SK-N-SH (cell line): ENCODE measurements at regions not wholly inside any gene's neighbourhood (a gene's known extent, or its start where the extent isn't known, plus 50 kb on each side); places are given as distances from the start of the nearest gene placed in this dataset.
A peak's percentile ranks its signal among the peaks of the same experiment; 100 is the strongest.

ENCODE experiments used
- CTCF ChIA-PET: fragments of 300-600, 350-600 bp; formaldehyde crosslinking; extraction: SDS; loops from one replicate; lab custom pipeline; 2021; lab: Yijun Ruan, JAX
- POLR2A ChIA-PET: fragments of 350-600 bp; sonication (Branson Sonifier 250); formaldehyde crosslinking; extraction: SDS; loops from one replicate; lab custom pipeline; 2020; ENCODE audit warnings: antibody characterized with exemption, inconsistent platforms; lab: Yijun Ruan, JAX
- DNase-seq: peaks from one replicate; pipeline ENCODE4 v3.0.0; 2012
- H2AFZ ChIP-seq: fragments of 200-600 bp; sonication (generic); 2 replicates; pipeline ENCODE4 v1.8.1; 2016; ENCODE audit warnings: antibody characterized with exemption, mild to moderate bottlenecking, low read depth
- H3F3A ChIP-seq: fragments of 200-600 bp; sonication (generic); replicated peaks from 2 replicates; pipeline ENCODE3; 2016; ENCODE audit warnings: antibody characterized with exemption, mild to moderate bottlenecking; ENCODE audit not compliant: insufficient read depth
- H3K27ac ChIP-seq, 2 experiments: fragments of 200-500 bp in 1 of 2; fragments of 200-600 bp in 1 of 2; sonication (Bioruptor generic) in 1 of 2; sonication (generic), shearing (Covaris generic) in 1 of 2; 2 replicates each; pipeline versions ENCODE4 v1.5.1 to v1.6.1; 2014 to 2016; ENCODE audit warnings: low read depth in 2 of 2, inconsistent platforms in 1 of 2, low read length in 1 of 2, mild to moderate bottlenecking in 1 of 2, mixed read lengths in 1 of 2
- H3K27me3 ChIP-seq: fragments of 200-600 bp; sonication (generic), shearing (Covaris generic); 2 replicates; pipeline ENCODE4 v1.6.1; 2016; ENCODE audit warnings: mixed run types; ENCODE audit not compliant: insufficient read depth
- H3K36me3 ChIP-seq, 2 experiments: fragments of 200-500 bp in 1 of 2; fragments of 200-600 bp in 1 of 2; sonication (Bioruptor generic) in 1 of 2; sonication (generic) in 1 of 2; replicated peaks in 1 of 2; 2 replicates each; pipeline versions ENCODE3 to v1.5.1; 2014 to 2016; ENCODE audit warnings: low read length in 1 of 2, mild to moderate bottlenecking in 1 of 2; ENCODE audit not compliant: insufficient read depth in 2 of 2, control insufficient read depth in 1 of 2
- H3K4me1 ChIP-seq, 2 experiments: fragments of 200-500 bp in 1 of 2; fragments of 200-600 bp in 1 of 2; sonication (Bioruptor generic) in 1 of 2; sonication (generic), shearing (Covaris generic) in 1 of 2; 2 replicates each; pipeline versions ENCODE4 v1.5.1 to v1.6.1; 2014 to 2016; ENCODE audit warnings: low read depth in 1 of 2, low read length in 1 of 2, mixed run types in 1 of 2; ENCODE audit not compliant: insufficient read depth in 2 of 2, control insufficient read depth in 1 of 2
- H3K4me2 ChIP-seq: fragments of 200-600 bp; sonication (generic), shearing (Covaris generic); 2 replicates; pipeline ENCODE4 v1.6.1; 2017; ENCODE audit warnings: mixed run types
- H3K4me3 ChIP-seq, 2 experiments: fragments of 200-500 bp in 1 of 2; fragments of 200-600 bp in 1 of 2; sonication (Bioruptor generic) in 1 of 2; sonication (generic), shearing (Covaris generic) in 1 of 2; 2 replicates each; pipeline versions ENCODE4 v1.5.1 to v1.8.1; 2014 to 2016; ENCODE audit warnings: low read depth in 2 of 2, inconsistent platforms in 1 of 2, low read length in 1 of 2, mild to moderate bottlenecking in 1 of 2, mixed read lengths in 1 of 2, moderate library complexity in 1 of 2
- H3K79me2 ChIP-seq: fragments of 200-600 bp; sonication (generic); 2 replicates; pipeline ENCODE4 v1.8.1; 2017; ENCODE audit warnings: mild to moderate bottlenecking; ENCODE audit not compliant: insufficient read depth
- H3K9ac ChIP-seq: fragments of 200-600 bp; sonication (generic); 2 replicates; pipeline ENCODE4 v1.6.1; 2017; ENCODE audit warnings: mixed run types
- H3K9me2 ChIP-seq: fragments of 200-600 bp; sonication (generic); 2 replicates; pipeline ENCODE4 v1.6.1; 2017; ENCODE audit warnings: mixed run types
- H3K9me3 ChIP-seq: fragments of 200-600 bp; sonication (generic); 2 replicates; pipeline ENCODE4 v1.6.1; 2017; ENCODE audit warnings: mixed run types, mild to moderate bottlenecking, moderate library complexity
- H4K20me1 ChIP-seq: fragments of 200-600 bp; sonication (generic); 2 replicates; pipeline ENCODE4 v1.6.1; 2017; ENCODE audit warnings: mild to moderate bottlenecking, mixed run types; ENCODE audit not compliant: insufficient read depth
- CHD2 ChIP-seq: fragments of 150-350 bp; IDR thresholded peaks from 2 replicates; pipeline ENCODE4 v1.6.1; 2018; ENCODE audit warnings: low read length; ENCODE audit not compliant: partially characterized antibody
- EZH2phosphoT487 ChIP-seq: fragments of 200-600 bp; sonication (generic); IDR thresholded peaks from 2 replicates; pipeline ENCODE4 v1.6.1; 2017; ENCODE audit warnings: low read depth, mixed run types, mild to moderate bottlenecking, antibody characterized with exemption, moderate library complexity, borderline replicate concordance
- FOSL2 ChIP-seq: IDR thresholded peaks from 2 replicates; pipeline ENCODE4 v1.4.0; 2012; ENCODE audit warnings: low read depth, mild to moderate bottlenecking, moderate library complexity, borderline replicate concordance
- JUND ChIP-seq: IDR thresholded peaks from 2 replicates; pipeline ENCODE4 v1.4.0; 2012
- MEF2A ChIP-seq: IDR thresholded peaks from 2 replicates; pipeline ENCODE4 v1.4.0; 2012; ENCODE audit warnings: low read depth, borderline replicate concordance
- NFIC ChIP-seq: IDR thresholded peaks from 2 replicates; pipeline ENCODE4 v1.4.0; 2012; ENCODE audit warnings: borderline replicate concordance
- POLR2AphosphoS5 ChIP-seq: IDR thresholded peaks from 2 replicates; pipeline ENCODE4 v1.6.1; 2012; ENCODE audit warnings: low read depth, low read length
- RCOR1 ChIP-seq: fragments of 150-350 bp; IDR thresholded peaks from 2 replicates; pipeline ENCODE4 v1.6.1; 2017; ENCODE audit warnings: antibody characterized with exemption, low read length
- REST ChIP-seq: IDR thresholded peaks from 2 replicates; pipeline ENCODE4 v1.6.1; 2012; ENCODE audit warnings: mild to moderate bottlenecking, low read depth, low read length, moderate library complexity
- RXRA ChIP-seq: IDR thresholded peaks from 2 replicates; pipeline ENCODE4 v1.4.0; 2012; ENCODE audit warnings: low read depth, mild to moderate bottlenecking, borderline replicate concordance
- SIN3A ChIP-seq: IDR thresholded peaks from 2 replicates; pipeline ENCODE4 v1.6.1; 2012; ENCODE audit warnings: low read depth, mild to moderate bottlenecking, low read length, moderate library complexity, borderline replicate concordance
- TEAD4 ChIP-seq: IDR thresholded peaks from 2 replicates; pipeline ENCODE4 v1.4.0; 2012; ENCODE audit warnings: mild to moderate bottlenecking, borderline replicate concordance; ENCODE audit not compliant: insufficient read depth
- USF1 ChIP-seq: IDR thresholded peaks from 2 replicates; pipeline ENCODE4 v1.4.0; 2012; ENCODE audit warnings: low read depth, borderline replicate concordance
- YY1 ChIP-seq: IDR thresholded peaks from 2 replicates; pipeline ENCODE4 v1.4.0; 2012; ENCODE audit warnings: low read depth, mild to moderate bottlenecking
- WGBS: methylation state at CpG from one replicate; pipeline ENCODE4 v1.1.6; 2017; ENCODE audit warnings: low lambda C conversion rate; 5-methylcytosine and 5-hydroxymethylcytosine counted together
- TF ChIP-seq, protein P1 (sequence below): IDR thresholded peaks from 2 replicates; pipeline ENCODE4 v1.4.0; 2012; ENCODE audit warnings: low read depth
- TF ChIP-seq, protein P2 (sequence below): IDR thresholded peaks from 2 replicates; pipeline ENCODE4; 2012
- TF ChIP-seq, protein P3 (sequence below): fragments of 150-350 bp; IDR thresholded peaks from 2 replicates; pipeline ENCODE4 v1.6.1; 2016; ENCODE audit warnings: mild to moderate bottlenecking, low read depth, low read length

- 29% methylated on average over 6 of the region's 6 CpGs for WGBS
- POLR2A ChIA-PET = no interaction called here
These were observed 103.1 kb upstream of the CLINT1 start for GRCh38 chr5:157961896-157962590.

GRCh38 chr5:157961176-157961575 lies 102.2 kb upstream of the CLINT1 start:
- POLR2A ChIA-PET = no interaction called here
- no peak for TF ChIP-seq SIN3A
- TF ChIP-seq, protein P1, sequence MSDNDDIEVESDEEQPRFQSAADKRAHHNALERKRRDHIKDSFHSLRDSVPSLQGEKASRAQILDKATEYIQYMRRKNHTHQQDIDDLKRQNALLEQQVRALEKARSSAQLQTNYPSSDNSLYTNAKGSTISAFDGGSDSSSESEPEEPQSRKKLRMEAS = no peak
- no peak for TF ChIP-seq REST
- no peak for TF ChIP-seq MEF2A
- no peak for TF ChIP-seq FOSL2
- no peak for TF ChIP-seq YY1
- TF ChIP-seq EZH2phosphoT487 = no peak
- TF ChIP-seq, protein P2, sequence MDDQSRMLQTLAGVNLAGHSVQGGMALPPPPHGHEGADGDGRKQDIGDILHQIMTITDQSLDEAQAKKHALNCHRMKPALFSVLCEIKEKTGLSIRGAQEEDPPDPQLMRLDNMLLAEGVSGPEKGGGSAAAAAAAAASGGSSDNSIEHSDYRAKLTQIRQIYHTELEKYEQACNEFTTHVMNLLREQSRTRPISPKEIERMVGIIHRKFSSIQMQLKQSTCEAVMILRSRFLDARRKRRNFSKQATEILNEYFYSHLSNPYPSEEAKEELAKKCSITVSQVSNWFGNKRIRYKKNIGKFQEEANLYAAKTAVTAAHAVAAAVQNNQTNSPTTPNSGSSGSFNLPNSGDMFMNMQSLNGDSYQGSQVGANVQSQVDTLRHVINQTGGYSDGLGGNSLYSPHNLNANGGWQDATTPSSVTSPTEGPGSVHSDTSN = no peak
- no peak for TF ChIP-seq RCOR1
- no peak for TF ChIP-seq TEAD4
- TF ChIP-seq, protein P3, sequence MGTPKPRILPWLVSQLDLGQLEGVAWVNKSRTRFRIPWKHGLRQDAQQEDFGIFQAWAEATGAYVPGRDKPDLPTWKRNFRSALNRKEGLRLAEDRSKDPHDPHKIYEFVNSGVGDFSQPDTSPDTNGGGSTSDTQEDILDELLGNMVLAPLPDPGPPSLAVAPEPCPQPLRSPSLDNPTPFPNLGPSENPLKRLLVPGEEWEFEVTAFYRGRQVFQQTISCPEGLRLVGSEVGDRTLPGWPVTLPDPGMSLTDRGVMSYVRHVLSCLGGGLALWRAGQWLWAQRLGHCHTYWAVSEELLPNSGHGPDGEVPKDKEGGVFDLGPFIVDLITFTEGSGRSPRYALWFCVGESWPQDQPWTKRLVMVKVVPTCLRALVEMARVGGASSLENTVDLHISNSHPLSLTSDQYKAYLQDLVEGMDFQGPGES = no peak
- no peak for TF ChIP-seq POLR2AphosphoS5
- no peak for TF ChIP-seq RXRA
- no peak for TF ChIP-seq CHD2
- TF ChIP-seq NFIC = no peak
- TF ChIP-seq JUND = no peak

More at GRCh38 chr5:157961896-157962590, 103.1 kb upstream of the CLINT1 start:
- H3K9me3 ChIP-seq = no peaks in the 10 kb centered on the region
- H3K36me3 ChIP-seq = no peaks in the 10 kb centered on the region
- H3K27me3 ChIP-seq = no peaks in the 10 kb centered on the region
- TF ChIP-seq NFIC (peak; percentile 22; the same call in 1 of the 2 replicates), USF1 (no peak)
- H3F3A ChIP-seq = no peaks in the 10 kb centered on the region
- peak overlapping the region in 1 of 2 experiments; percentile 88; a peak in 2 of 4 replicates for H3K27ac ChIP-seq
- H4K20me1 ChIP-seq = no peaks in the 10 kb centered on the region
- CTCF ChIA-PET = interaction anchor here (1.2 to 3.5 kb wide), 7 partner anchors 10 to 200 kb away, joined by 3 to 25 read pairs (median 5); no protein-coding TSS in a partner anchor
- no peak overlapping the region for H3K4me2 ChIP-seq
- H3K9ac ChIP-seq = no peak overlapping the region
- H3K4me3 ChIP-seq = no peak overlapping the region
- H3K79me2 ChIP-seq = no peaks in the 10 kb centered on the region
- no peaks in the 10 kb centered on the region for H3K9me2 ChIP-seq
- peak; percentile 52 for DNase-seq
- peaks cover 0 to 13% of the 10 kb centered on the region in 2 experiments; a peak in 2 of 4 replicates for H3K4me1 ChIP-seq
- H2AFZ ChIP-seq = no peak overlapping the region

More at GRCh38 chr5:157961176-157961575, 102.2 kb upstream of the CLINT1 start:
- Histone ChIP-seq H3K36me3 (no peaks in the 10 kb centered on the region), H3K27me3 (no peaks in the 10 kb centered on the region), H3K4me2 (no peak overlapping the region), H3K9ac (no peak overlapping the region), H3K4me1 (peaks cover 0 to 13% of the 10 kb centered on the region in 2 experiments; a peak in 2 of 4 replicates), H3K9me2 (no peaks in the 10 kb centered on the region), H3F3A (no peaks in the 10 kb centered on the region), H4K20me1 (no peaks in the 10 kb centered on the region), H3K9me3 (no peaks in the 10 kb centered on the region), H3K79me2 (no peaks in the 10 kb centered on the region), H3K27ac (peak overlapping the region in 1 of 2 experiments; percentile 88; a peak in 2 of 4 replicates), H2AFZ (no peak overlapping the region), H3K4me3 (no peak overlapping the region)
- 63% methylated on average over 9 of the region's 9 CpGs for WGBS
- CTCF ChIA-PET = interaction anchor here (1.2 to 3.5 kb wide), 7 partner anchors 11 to 199 kb away, joined by 3 to 25 read pairs (median 5); no protein-coding TSS in a partner anchor
- DNase-seq = peak; percentile 34
